Inflammatory macrophage treated with lipopolysaccharide for 4 hours (primary cell): ENCODE measurements at regions not wholly inside any gene's neighbourhood (a gene's known extent, or its start where the extent isn't known, plus 50 kb on each side); places are given as distances from the start of the nearest gene placed in this dataset.
A peak's percentile ranks its signal among the peaks of the same experiment; 100 is the strongest.
"Not testable (repeated sequence)": the region's sequence is repeated elsewhere in the genome, so short reads cannot be mapped to it uniquely, and the experiment has no call there.

Experiments used
- DNase-seq: peaks from one replicate; pipeline ENCODE4 v3.0.0-alpha.2; 2020

DNA sequence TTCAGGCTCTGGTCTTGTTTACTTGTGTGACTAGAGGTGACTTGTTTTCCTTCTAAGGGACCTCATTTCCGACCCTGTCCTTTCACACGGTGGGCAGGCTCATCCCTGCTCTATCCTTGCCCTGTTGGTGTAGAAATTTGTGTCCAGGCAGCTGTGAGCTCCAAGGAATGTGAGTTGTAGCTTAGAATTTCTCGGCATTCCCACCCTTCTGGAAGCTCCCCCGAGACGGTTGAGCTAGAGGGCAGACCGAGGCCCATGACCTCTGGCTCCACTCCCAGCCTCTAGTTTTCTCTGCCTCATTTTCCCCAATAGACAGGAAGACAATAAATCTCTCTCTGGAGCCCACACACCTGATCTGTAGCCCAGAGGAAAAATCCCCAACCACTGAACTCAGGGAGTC is 100.9 kb downstream of the NAV1 start:
- DNase-seq: no peak

DNA sequence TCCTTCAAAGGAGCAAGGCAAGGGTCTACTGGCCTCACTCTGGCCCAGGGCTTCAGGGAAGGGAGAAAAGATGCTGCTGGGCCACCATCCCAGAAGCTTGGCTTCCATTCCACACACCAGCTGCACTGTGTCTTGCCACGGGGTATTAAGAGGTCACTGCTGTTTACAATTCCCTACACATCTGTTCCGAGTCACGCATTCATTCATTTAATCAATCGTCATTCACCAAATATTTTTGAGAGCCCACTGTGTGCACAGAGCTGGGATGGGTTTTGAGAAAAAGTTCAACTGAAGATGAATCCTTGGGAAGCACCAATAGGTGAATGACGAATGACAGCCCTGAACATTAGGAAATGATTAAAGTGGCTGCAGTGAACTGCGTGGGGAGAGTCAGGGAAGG is 101.7 kb downstream of the NAV1 start:
- DNase-seq: no peak

DNA sequence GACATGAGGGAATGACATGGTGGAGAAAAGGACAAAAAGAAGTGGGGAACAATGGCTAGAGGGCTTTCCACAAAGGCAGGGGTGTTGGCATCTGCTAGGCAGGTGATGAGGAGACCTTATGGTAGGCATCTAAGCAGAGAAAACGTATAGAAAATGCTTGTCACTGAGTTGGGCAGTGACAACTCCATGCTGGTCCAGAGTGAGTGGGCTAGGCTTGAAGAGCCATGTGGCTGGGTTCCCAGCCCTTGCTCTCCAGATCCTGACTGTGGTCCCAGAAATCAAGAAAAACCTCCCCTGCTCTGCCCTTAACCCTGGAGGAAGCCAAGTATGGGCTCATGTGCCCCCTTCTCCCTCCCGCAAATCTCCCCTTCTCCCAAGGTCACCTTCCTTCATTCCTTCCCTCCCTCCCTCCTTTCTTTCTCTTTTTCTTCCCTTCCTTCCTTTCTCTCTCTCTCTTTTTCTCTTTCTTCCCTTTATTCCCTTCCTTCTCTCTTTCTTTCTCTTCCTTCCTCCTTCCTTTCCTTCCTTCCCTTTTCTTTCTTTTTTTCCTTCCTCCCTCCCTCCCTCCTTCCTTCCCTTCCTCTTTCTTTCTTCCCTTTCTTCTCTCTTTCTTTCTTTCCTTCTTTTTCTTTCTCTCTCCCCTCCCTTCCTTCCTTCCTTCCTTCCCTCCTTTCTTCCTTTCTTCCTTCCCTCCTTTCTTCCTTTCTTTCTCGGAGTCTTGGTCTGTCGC is 102.8 kb downstream of the NAV1 start:
- no peak for DNase-seq

DNA sequence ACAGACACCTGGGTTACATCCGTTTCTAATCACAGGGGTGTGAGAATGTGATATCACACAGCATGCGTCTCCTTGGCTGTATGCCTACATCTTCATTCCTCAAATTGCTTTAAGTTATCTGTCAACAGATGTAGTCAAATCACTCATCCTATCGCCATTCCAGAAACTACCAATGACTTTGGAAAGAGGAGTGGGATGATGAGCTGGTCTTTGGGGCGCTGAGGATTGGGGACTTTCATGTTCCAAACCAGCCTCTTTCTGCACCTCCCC is 104.8 kb downstream of the NAV1 start:
- no peak for DNase-seq

GRCh38 chr1:201644197-201644596 is 105.3 kb downstream of the NAV1 start:
- no peak for DNase-seq

DNA sequence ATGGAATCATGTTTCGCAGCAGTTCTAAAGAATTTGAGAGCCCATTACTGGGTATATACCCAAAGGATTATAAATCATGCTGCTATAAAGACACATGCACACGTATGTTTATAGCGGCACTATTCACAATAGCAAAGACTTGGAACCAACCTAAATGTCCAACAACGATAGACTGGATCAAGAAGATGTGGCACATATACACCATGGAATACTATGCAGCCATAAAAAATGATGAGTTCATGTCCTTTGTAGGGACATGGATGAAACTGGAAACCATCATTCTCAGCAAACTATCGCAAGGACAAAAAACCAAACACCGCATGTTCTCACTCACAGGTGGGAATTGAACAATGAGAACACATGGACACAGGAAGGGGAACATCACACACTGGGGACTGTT is 106.1 kb downstream of the NAV1 start:
- DNase-seq: not testable (repeated sequence)

GRCh38 chr1:201645956-201646355 is 107.0 kb downstream of the NAV1 start:
- no peak for DNase-seq

DNA sequence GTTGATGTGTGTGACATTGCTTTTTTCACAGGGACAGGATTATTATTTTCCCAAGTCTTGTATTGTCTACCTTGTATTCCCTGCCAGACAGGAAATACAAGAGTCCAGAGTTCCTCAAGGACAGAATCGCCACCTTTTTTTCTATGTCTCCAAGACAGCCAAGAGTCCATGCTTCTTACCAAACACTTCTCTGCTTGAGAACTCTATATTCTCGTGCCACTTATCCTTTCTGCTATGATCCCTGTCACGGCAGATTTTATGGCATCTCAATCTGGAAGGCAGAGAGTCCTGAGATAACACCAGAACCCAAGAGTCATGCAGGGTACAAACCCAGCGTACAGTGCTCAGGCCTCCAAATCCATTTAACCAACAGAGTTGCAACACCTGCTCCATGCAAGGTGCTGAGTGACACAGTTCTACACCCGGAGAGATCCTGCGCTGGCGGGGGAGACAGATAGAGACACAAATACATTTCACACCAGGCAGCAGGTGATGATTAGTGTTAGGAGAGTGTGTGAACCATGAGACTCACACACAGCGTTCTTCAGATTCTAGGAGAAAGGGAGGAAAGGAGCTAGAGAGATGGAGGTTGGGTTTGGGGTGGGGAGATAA is 107.6 kb downstream of the NAV1 start:
- DNase-seq: no peak

DNA sequence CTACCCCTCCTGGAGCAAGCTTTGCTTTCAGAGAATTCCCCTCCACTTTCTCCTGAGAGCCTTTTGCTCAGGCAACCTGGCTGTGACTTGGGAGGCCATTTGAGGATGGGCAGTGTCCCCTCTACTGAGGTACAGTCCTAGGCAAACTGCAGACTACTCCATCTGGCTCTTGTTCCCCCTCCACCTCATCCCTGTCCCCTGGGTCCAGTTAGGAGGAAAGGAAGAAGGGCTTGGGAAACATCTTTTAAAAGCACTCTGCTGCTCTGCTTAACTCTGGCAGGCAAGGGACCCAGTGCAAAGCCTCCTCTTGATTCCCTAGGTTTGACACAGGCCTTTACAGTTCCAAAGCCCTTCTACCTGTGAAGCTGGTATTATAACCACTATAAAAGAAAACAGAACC is 108.2 kb downstream of the NAV1 start:
- no peak for DNase-seq

GRCh38 chr1:201647722-201648065 is 108.8 kb downstream of the NAV1 start:
- DNase-seq: no peak

DNA sequence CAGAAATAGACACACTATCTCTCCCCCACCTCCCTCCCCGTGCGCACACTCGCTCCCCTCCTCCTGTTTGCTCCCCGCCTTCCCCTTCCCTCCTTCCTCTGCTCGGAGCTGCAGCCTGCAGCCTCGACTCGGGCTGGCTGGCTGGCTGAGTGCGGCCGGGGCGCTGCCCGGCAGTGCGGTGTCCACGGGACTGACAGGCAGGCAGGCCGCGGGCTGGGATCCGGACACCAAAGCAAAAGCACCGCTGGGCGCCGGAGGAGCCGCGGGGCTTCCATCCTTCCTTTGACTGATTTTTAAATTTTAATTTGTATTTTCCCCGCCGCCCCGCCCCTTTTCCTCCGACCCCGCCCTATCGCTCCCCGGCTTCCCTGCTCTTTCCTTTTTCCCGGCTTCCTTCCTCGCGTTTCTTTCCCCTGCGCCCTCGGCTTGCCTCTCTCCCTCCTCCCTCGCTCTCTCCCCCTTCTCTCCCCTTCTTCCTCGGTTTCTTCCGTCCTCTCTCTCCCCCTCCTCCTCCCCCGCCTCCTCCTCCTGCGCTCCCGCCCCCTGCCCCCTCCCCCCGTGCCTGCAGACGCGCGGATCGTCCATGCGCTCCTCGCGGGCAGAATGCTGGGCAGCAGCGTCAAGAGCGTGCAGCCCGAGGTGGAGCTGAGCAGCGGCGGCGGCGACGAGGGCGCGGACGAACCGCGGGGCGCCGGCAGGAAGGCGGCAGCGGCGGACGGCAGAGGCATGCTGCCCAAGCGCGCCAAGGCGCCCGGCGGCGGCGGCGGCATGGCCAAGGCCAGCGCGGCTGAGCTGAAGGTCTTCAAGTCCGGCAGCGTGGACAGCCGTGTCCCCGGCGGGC is 109.4 kb downstream of the NAV1 start:
- peak; percentile 8 for DNase-seq

DNA sequence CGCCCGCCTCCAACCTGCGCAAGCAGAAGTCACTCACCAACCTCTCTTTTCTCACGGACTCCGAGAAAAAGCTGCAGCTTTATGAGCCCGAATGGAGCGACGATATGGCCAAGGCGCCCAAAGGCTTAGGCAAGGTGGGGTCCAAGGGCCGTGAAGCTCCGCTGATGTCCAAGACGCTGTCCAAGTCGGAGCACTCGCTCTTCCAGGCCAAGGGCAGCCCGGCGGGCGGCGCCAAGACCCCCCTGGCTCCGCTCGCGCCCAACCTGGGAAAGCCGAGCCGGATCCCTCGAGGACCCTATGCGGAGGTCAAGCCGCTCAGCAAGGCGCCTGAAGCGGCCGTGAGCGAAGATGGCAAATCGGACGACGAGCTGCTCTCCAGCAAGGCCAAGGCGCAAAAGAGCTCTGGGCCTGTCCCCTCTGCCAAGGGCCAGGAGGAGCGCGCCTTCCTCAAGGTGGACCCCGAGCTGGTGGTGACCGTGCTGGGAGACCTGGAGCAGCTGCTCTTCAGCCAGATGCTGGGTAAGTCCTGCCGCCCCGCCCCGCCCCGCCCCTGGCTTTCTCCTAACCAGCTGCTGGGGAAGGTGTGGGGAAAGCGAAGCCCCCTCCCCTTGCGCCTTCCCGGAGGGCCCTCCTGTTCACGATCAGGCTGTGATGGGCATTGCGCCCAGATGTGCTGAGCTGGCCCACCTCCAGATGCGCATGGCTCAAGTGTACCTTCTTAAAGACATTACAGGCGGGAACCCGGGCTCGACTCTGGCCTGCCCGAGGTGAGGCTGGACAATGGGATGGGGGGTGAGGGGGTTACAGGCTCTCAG is 110.2 kb downstream of the NAV1 start:
- DNase-seq: no peak

DNA sequence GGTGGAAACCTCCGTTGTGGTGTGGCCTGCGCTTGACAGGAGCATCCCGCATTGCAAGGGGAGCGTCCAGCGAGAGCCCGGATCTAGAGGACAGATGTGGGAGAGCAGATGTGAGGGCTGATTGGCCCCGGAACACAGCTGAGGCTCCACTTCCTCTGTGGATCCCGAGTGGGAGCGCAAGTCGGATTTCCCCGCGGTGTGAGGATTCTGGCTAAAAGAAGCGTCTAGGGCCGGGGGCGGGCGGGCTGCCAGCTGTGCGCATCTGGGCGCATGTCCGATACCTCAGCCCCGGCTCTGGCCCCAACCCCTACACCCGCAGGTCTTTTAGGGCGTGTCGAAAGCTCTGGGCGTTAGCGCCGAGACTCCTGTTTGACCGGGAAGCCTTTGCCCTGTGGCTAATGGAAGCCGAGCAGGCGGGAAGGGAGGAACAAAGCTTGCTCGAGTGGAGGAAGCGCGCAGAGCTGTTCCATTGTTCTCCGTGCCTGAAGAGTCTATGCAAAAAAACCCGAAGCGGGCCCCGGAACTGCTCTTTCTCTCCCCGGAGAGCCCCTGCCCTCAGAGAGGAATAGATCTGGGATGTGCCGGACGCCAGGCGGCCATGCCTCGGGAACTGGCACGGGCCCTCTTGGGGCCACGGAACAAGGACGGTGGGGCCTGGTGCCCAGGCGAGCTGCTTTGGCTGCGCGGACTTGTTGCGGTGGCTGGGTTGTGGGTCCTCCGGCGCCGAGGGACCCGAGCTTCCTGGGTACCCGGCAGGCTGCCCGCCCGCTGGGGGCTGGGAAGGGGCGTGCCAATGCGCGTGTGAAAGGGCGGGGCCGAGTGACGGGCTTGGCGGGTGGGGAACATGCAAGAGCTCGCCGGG is 111.1 kb downstream of the NAV1 start:
- DNase-seq: peak; percentile 7

- no peak for DNase-seq
Measured at GRCh38 chr1:201650623-201650933, 111.7 kb downstream of the NAV1 start.

- DNase-seq: no peak
Measured at GRCh38 chr1:201652181-201652580, 113.3 kb downstream of the NAV1 start.

GRCh38 chr1:201653233-201653632 is 114.3 kb downstream of the NAV1 start:
- DNase-seq: no peak

GRCh38 chr1:201653883-201654282 is 115.0 kb downstream of the NAV1 start:
- DNase-seq: no peak

GRCh38 chr1:201655243-201655642 is 116.3 kb downstream of the NAV1 start:
- no peak for DNase-seq

GRCh38 chr1:201655910-201656309 is 117.0 kb downstream of the NAV1 start:
- no peak for DNase-seq

- DNase-seq: no peak
Measured at GRCh38 chr1:201656311-201657032, 117.5 kb downstream of the NAV1 start.

DNA sequence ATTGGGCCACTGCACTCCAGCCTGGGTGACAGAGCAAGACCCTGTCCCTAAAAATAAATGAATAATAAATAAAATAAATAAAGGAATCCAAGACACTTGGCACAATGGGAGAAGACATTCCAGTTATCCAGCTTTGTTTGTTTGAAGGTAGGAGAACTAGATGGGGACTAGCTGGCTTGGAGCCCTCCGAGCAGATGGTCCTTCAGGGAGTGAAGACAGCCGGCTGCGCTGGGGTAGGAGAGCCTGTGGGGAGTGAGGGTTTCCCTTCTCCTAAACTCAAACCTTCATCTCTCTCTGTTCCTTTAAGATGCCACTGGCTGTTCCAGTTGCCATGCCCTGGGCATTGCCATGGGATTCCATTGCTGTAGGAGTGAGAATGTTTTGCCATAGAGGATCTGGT is 120.6 kb downstream of the NAV1 start:
- DNase-seq: no peak
